Adrenal gland (tissue), 9 donors: ENCODE measurements at regions not wholly inside any gene's neighbourhood (a gene's known extent, or its start where the extent isn't known, plus 50 kb on each side); places are given as distances from the start of the nearest gene placed in this dataset.

Experiments used
- DNase-seq, 7 donors: peaks; one replicate each; pipeline ENCODE4 v3.0.0-alpha.2; 2019 to 2020
- H3K27ac ChIP-seq, 5 donors: fragments of 200-600 bp; sonication (generic) in 4 of 5; 1 replicate in 3 of 5; 2 replicates in 2 of 5; pipeline versions ENCODE4 v1.5.1 to v1.8.0; 2016 to 2020; ENCODE audit warnings: mild to moderate bottlenecking in 1 of 5
- H3K27me3 ChIP-seq: fragments of 200-600 bp; 2 replicates; pipeline ENCODE4 v1.8.0; 2021
- H3K36me3 ChIP-seq, 2 donors: fragments of 200-600 bp; replicated peaks in 1 of 2; 1 replicate in 1 of 2; 2 replicates in 1 of 2; pipeline versions ENCODE4 v1.5.1 to v1.8.0; 2018 to 2022
- H3K4me1 ChIP-seq, 2 donors: fragments of 200-600 bp; replicated peaks in 1 of 2; 1 replicate in 1 of 2; 2 replicates in 1 of 2; pipeline versions ENCODE4 v1.5.1 to v1.8.0; 2018 to 2021
- H3K4me3 ChIP-seq, 4 donors: fragments of 200-600 bp; sonication (generic) in 3 of 4; one replicate each; pipeline ENCODE4 v1.5.1; 2016 to 2018
- H3K9me3 ChIP-seq, 3 donors: fragments of 200-600 bp; sonication (generic) in 1 of 3; replicated peaks in 1 of 3; 1 replicate in 2 of 3; 2 replicates in 1 of 3; pipeline versions ENCODE4 v1.5.1 to v1.8.0; 2016 to 2021
- CTCF ChIP-seq, 6 experiments: fragments of 450-650 bp in 4 of 6; fragments of 200-600 bp in 2 of 6; sonication (generic) in 1 of 6; IDR thresholded peaks; 1 replicate in 5 of 6; 2 replicates in 1 of 6; pipeline versions ENCODE4 v1.5.1 to v1.8.0; 2016 to 2021; ENCODE audit warnings: antibody characterized with exemption in 6 of 6, mild to moderate bottlenecking in 2 of 6, moderate library complexity in 1 of 6
- POLR2A ChIP-seq, 2 donors: fragments of 450-650 bp; IDR thresholded peaks; one replicate each; pipeline ENCODE4 v1.6.1; 2017; ENCODE audit warnings: antibody characterized with exemption in 2 of 2, mild to moderate bottlenecking in 2 of 2, moderate library complexity in 1 of 2
- WGBS, 4 donors: extraction: QIAGEN DNeasy Blood & Tissue Kit in 2 of 4; methylation state at CpG; one replicate each; pipeline versions ENCODE4 v1.1.5 to v1.1.7; 2013 to 2017; 5-methylcytosine and 5-hydroxymethylcytosine counted together
- intact Hi-C, 2 donors: fragments of 100-400 bp; cut with DNase I; formaldehyde crosslinking; loops; one replicate each; pipeline versions ENCODE4 v1.14.1 to v1.15.0; 2022 to 2023
- donor health status: healthy with polysubstance abuse.
- donor health status: Bipolar disorder and iron deficiency.
- donor health status: DM: yes; HTN: yes; CAD: no.
- donor health status: DM: no; HTN: no; CAD: no.
- donor health status: DM: no; HTN: no; CAD: no.

GRCh38 chr1:59083946-59084865 is 212.7 kb upstream of the FGGY start:
- DNase-seq = peak; percentile 25 to 77 (median 45)
- H3K27ac ChIP-seq = peak overlapping the region in 4 of 5 donors; percentile 26 to 86 (median 66)
- intact Hi-C loops = no loop called here

GRCh38 chr1:59085101-59085500 is 211.8 kb upstream of the FGGY start:
- TF ChIP-seq POLR2A (IDR thresholded peaks at IDR 0.05) = no peak
- TF ChIP-seq CTCF (IDR thresholded peaks at IDR 0.05) = no peak
- H3K4me1 ChIP-seq = peaks cover 12 to 16% of the 10 kb centered on the region in 2 donors
- peak overlapping the region in 1 of 5 donors; percentile 82 for H3K27ac ChIP-seq
- intact Hi-C loops = no loop called here
- no peaks in the 10 kb centered on the region for H3K9me3 ChIP-seq
- no peak for DNase-seq
- no peak overlapping the region for H3K4me3 ChIP-seq
- no peaks in the 10 kb centered on the region for H3K36me3 ChIP-seq
- no peaks in the 10 kb centered on the region for H3K27me3 ChIP-seq
- 88 to 94% (median 91%) methylated on average over 3 of the region's 3 CpGs for WGBS, 4 donors

More at GRCh38 chr1:59083946-59084865, 212.7 kb upstream of the FGGY start:
- Histone ChIP-seq H3K36me3 (no peaks in the 10 kb centered on the region), H3K9me3 (no peaks in the 10 kb centered on the region), H3K27me3 (no peaks in the 10 kb centered on the region), H3K4me3 (no peak overlapping the region), H3K4me1 (peaks cover 12 to 22% of the 10 kb centered on the region in 2 donors)
- TF ChIP-seq POLR2A (IDR thresholded peaks at IDR 0.05) (no peak), CTCF (IDR thresholded peaks at IDR 0.05) (no peak)
- WGBS, 4 donors = 25 to 45% (median 39%) methylated on average over 9 of the region's 9 CpGs

- intact Hi-C loops = no loop called here
- H3K27ac ChIP-seq = no peak overlapping the region
- WGBS, 4 donors = 86 to 95% (median 92%) methylated on average over 4 of the region's 4 CpGs
- TF ChIP-seq CTCF (IDR thresholded peaks at IDR 0.05) (no peak), POLR2A (IDR thresholded peaks at IDR 0.05) (no peak)
- no peaks in the 10 kb centered on the region for H3K36me3 ChIP-seq
- H3K9me3 ChIP-seq = no peaks in the 10 kb centered on the region
- no peak for DNase-seq
- H3K27me3 ChIP-seq = no peaks in the 10 kb centered on the region
- no peak overlapping the region for H3K4me3 ChIP-seq
- peaks cover 1 to 3% of the 10 kb centered on the region in 2 donors for H3K4me1 ChIP-seq
Measured at GRCh38 chr1:59089036-59089798, 207.7 kb upstream of the FGGY start.

GRCh38 chr1:59089922-59090457 is 206.9 kb upstream of the FGGY start:
- 89 to 94% (median 89%) methylated on average over 4 of the region's 4 CpGs for WGBS, 4 donors
- TF ChIP-seq CTCF (IDR thresholded peaks at IDR 0.05) (no peak), POLR2A (IDR thresholded peaks at IDR 0.05) (no peak)

More at GRCh38 chr1:59089922-59090457, 206.9 kb upstream of the FGGY start:
- H3K36me3 ChIP-seq = no peaks in the 10 kb centered on the region
- no peak overlapping the region for H3K4me3 ChIP-seq
- no peaks in the 10 kb centered on the region for H3K4me1 ChIP-seq
- H3K27ac ChIP-seq = no peak overlapping the region
- no peaks in the 10 kb centered on the region for H3K9me3 ChIP-seq
- no peak for DNase-seq
- intact Hi-C loops = no loop called here
- no peaks in the 10 kb centered on the region for H3K27me3 ChIP-seq
